HG02938 (cell line): ENCODE measurements at regions not wholly inside any gene's neighbourhood (a gene's known extent, or its start where the extent isn't known, plus 50 kb on each side); places are given as distances from the start of the nearest gene placed in this dataset.

Source experiments
- ATAC-seq: cut with Tn5 transposase; IDR thresholded peaks from one replicate; pipeline ENCODE4 v1.9.1; 2021; ENCODE audit warnings: mild to moderate bottlenecking, moderate library complexity; ENCODE audit not compliant: unreplicated experiment

GRCh38 chr5:126094991-126095390 lies 328.2 kb upstream of the GRAMD2B start:
- ATAC-seq, result no peak

- no peak for ATAC-seq
Observed at GRCh38 chr5:126096442-126097006, 326.7 kb upstream of the GRAMD2B start.

GRCh38 chr5:126097876-126098275 lies 325.3 kb upstream of the GRAMD2B start:
- no peak for ATAC-seq

- no peak for ATAC-seq
Observed at GRCh38 chr5:126098330-126099017, 324.7 kb upstream of the GRAMD2B start.

GRCh38 chr5:126099077-126099476 lies 324.1 kb upstream of the GRAMD2B start:
- ATAC-seq, result no peak

DNA sequence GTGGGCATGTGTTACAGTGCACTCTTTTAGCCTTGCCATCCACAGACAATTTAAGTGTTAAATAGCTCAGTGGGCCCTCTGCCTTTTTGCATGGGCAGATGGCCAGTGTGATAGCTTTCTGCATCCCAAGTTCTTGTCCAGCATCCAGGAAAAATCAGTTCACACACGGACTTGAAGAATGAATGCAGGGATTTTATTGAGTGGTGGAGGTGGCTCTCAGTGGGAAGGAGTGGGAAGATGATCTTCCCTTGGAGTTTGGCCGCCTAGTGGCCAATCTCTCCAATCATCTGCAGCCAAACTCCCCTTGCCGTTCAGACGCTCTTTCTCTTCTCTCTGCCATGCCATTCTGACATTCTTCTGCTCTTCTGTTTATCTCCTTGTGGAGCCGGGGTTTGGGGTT lies 322.4 kb upstream of the GRAMD2B start:
- ATAC-seq, result no peak

- ATAC-seq, result no peak
Observed at GRCh38 chr5:126101901-126102300, 321.3 kb upstream of the GRAMD2B start.

GRCh38 chr5:126103050-126103449 lies 320.2 kb upstream of the GRAMD2B start:
- ATAC-seq, result no peak

- ATAC-seq, result no peak
Observed at GRCh38 chr5:126103868-126104267, 319.3 kb upstream of the GRAMD2B start.

DNA sequence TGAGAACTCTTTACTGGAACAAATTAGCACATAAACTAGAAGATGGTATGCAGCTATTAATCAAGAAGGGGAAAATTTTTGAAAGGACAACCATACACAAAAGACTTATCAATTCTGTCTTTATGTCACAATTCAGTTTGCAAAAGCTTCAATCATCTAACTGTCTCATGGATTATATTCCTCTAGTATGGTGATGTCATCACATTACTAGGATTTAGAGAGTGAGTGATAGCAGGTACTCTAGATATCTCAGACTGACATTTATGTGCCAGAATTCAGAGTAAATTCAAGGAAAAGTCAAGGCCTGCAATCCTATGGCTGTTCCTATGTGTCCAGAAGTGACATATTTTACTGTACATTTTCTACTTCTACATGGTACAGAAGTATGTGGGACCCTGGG lies 318.9 kb upstream of the GRAMD2B start:
- no peak for ATAC-seq

- ATAC-seq, result no peak
Observed at GRCh38 chr5:126104951-126105350, 318.3 kb upstream of the GRAMD2B start.

DNA sequence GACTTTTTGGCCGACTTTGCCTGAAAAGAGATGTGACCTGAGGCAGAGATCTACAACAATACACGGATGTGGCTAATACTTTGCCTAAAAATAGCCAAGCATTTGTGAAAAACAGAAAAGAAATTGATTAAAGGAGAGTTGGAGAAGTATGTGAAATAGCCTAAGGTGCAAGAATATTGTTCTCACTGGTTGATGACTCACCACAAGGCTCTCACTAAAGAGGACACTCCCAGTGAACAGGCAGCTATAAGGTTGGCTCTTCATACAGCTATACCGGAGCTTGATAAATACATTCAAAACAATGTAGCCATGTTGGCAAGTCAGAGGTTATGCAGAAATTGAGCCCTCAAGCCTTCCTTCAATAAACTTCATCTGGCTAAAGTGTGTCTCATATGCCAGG lies 317.2 kb upstream of the GRAMD2B start:
- ATAC-seq, result no peak

DNA sequence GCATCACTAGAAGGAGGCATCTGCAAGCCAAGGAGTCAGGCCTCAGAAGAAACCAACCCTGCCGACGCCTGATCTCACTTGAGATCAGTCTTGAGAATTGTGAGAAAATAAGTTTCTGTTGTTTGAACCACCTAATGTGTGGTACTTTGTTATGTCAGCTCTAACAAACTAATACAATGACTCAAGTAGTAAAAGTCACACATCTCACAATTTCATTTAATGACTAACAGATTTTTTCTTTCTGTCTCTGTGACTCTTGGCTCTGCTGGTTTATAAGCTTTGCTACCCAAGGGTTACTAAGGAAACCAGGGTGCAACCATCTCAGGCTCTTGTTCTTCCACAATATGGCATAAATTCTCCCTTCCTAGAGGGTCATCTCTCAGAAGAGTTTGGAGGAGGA lies 315.8 kb upstream of the GRAMD2B start:
- no peak for ATAC-seq

DNA sequence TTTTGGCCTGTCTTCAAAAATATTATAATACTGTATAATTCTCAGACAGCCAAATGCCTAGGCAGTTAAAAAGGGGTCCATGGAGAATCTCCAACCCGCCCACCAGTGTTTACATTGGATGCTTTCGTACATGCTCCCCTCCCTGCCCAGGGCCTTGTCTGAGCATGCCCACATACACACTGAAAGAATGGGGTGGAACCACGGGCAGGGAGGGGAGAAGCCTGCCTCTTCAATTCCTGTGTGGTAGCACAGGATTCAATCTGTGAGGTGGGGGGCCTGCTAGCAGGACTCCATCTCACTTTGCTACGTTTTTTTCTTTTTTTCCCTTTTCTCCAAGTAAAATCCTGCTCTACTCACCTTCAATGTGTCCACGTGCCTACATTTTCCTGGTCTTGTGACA lies 314.7 kb upstream of the GRAMD2B start:
- ATAC-seq, result no peak

- ATAC-seq, result no peak
Observed at GRCh38 chr5:126115059-126115629, 308.1 kb upstream of the GRAMD2B start.

DNA sequence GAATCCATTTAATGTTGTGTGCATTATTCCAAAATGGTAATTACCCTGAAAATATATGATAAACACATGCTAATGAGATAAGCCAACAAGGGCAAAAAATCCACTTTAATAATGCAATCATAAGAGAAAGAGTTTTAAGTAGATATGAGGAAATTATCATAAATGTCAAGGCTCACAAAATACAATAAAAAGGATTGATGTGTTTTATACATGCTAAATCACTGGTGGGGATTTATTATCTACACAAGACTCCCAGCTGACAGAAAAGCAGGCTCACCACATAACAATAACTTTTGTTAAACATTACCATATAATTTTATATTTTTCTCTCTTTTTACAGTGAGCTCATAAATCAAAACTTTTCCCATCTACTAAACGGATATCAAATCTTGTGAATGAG lies 306.2 kb upstream of the GRAMD2B start:
- ATAC-seq, result no peak

GRCh38 chr5:126119887-126120442 lies 303.2 kb upstream of the GRAMD2B start:
- ATAC-seq, result no peak

DNA sequence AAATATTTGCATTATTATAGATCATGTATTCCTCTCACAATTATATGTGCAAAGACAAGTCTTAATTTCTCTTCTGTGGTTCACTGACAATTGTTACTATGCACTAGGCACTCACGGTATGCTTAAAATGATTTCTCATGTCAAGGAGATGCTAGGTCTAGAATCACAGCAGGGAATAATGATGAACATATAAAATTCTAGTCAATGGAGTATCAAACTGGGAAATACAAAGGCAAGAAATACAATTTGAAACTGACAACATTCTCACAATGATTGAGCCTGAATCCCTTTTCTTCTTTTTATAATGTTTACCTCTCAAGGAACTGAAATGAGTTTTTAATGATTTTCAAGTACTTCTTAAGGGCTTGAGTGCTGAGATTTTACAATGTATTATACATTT lies 302.3 kb upstream of the GRAMD2B start:
- no peak for ATAC-seq

DNA sequence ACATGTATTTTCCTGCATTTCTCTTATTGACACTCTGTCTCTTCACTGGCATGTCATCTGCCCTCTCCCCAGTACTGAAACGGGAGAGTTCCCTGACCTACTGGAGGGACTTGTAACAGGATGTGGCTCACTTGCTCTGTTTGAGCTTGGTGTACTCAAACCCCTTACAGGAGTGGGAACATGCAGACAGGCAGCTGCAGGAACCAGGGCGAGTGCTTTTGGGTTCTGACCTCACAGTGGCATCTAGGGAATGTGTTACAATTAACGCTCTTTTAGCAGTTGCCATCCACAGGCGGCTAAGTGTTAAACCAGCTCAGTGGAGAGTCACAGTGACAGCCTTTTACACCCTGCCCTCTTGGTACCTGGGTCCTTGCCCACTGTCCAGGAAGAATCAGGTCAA lies 300.3 kb upstream of the GRAMD2B start:
- no peak for ATAC-seq

- ATAC-seq, result no peak
Observed at GRCh38 chr5:126124706-126125345, 298.4 kb upstream of the GRAMD2B start.

DNA sequence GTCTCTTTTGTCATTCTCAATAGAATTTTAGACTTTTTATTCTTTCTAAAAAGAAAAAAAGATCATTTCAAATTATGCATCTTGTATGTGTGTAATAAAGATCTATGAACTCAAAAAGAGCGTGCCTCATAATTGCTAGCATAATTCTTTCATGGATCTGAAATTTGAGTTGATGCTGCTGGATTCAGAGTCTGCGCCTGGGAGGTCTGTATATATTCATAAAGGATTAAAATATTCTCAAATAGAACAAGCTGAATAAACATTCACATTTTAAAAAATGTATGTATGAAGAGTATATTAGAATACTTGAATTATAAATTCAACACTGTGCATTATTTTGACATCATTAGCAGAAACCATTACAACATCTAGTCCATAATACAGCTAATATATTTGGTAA lies 297.8 kb upstream of the GRAMD2B start:
- ATAC-seq, result no peak

DNA sequence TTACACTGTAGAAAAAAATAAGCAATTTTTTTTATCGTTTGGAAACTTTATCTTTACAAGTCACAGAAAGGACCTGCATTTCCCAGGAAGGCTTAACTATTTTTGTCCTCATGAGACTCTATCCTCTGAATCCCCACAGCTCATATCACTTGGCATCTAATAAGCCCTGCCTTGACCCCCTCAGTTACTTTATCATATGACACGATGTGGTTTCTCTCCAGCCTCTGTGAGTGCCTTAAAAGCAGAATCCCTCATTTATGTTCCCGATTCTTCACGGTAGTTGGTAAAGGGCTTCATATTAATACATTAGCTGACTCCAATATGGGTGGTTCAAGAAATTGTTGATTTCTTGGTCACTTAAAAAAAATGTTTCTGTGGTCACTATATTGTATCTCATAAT lies 296.6 kb upstream of the GRAMD2B start:
- ATAC-seq, result no peak
